ENCODE measurements at regions not wholly inside any gene's neighbourhood (a gene's known extent, or its start where the extent isn't known, plus 50 kb on each side); places are given as distances from the start of the nearest gene placed in this dataset.

- DNase-seq (ENCODE audit: low spot score in 2 of 2), result no peak
- H3K4me1 ChIP-seq, result no peaks in the 10 kb centered on the region
- no peak overlapping the region for H3K27ac ChIP-seq
- TF ChIP-seq POLR2A (IDR thresholded peaks at IDR 0.05) (no peak), CTCF (IDR thresholded peaks at IDR 0.05) (no peak), POLR2AphosphoS5 (IDR thresholded peaks at IDR 0.05) (no peak)
- H3K27me3 ChIP-seq, result no peaks in the 10 kb centered on the region
- no peak overlapping the region for H3K4me3 ChIP-seq
- intact Hi-C loops (cut with DNase I; ENCODE audit: low total_unique reads), result no loop called here
- no peaks in the 10 kb centered on the region for H3K36me3 ChIP-seq
- H3K9me3 ChIP-seq, result no peaks in the 10 kb centered on the region
Observed at GRCh38 chr10:21150166-21150565, 253.1 kb upstream of the NEBL start.

- no peak for DNase-seq (ENCODE audit: low spot score in 2 of 2)
- TF ChIP-seq POLR2A (IDR thresholded peaks at IDR 0.05) (no peak), POLR2AphosphoS5 (IDR thresholded peaks at IDR 0.05) (no peak)
- H3K27me3 ChIP-seq, result no peaks in the 10 kb centered on the region
- no peaks in the 10 kb centered on the region for H3K36me3 ChIP-seq
- H3K27ac ChIP-seq, result no peak overlapping the region
- intact Hi-C loops (cut with DNase I; ENCODE audit: low total_unique reads), result no loop called here
- H3K4me3 ChIP-seq, result no peak overlapping the region
- H3K9me3 ChIP-seq, result no peaks in the 10 kb centered on the region
- H3K4me1 ChIP-seq, result no peaks in the 10 kb centered on the region
Observed at GRCh38 chr10:21146436-21146789, 249.3 kb upstream of the NEBL start.

- no peak overlapping the region for H3K27ac ChIP-seq
Observed at GRCh38 chr10:21145751-21146435, 248.8 kb upstream of the NEBL start.

GRCh38 chr10:21144047-21144446 lies 246.9 kb upstream of the NEBL start:
- peak; percentile 57 to 64 for DNase-seq (ENCODE audit: low spot score in 2 of 2)
- Histone ChIP-seq H3K27ac (peak overlapping the region in 1 of 2 donors; percentile 18), H3K9me3 (no peaks in the 10 kb centered on the region), H3K4me1 (no peaks in the 10 kb centered on the region), H3K27me3 (no peaks in the 10 kb centered on the region), H3K36me3 (no peaks in the 10 kb centered on the region), H3K4me3 (no peak overlapping the region)
- intact Hi-C loops (cut with DNase I; ENCODE audit: low total_unique reads), result no loop called here
- TF ChIP-seq POLR2AphosphoS5 (IDR thresholded peaks at IDR 0.05), result no peak
- TF ChIP-seq POLR2A (IDR thresholded peaks at IDR 0.05), result no peak
- no peak for TF ChIP-seq CTCF (IDR thresholded peaks at IDR 0.05)

More at GRCh38 chr10:21145751-21146435, 248.8 kb upstream of the NEBL start:
- Histone ChIP-seq H3K4me3 (no peak overlapping the region), H3K36me3 (no peaks in the 10 kb centered on the region), H3K27me3 (no peaks in the 10 kb centered on the region), H3K4me1 (no peaks in the 10 kb centered on the region), H3K9me3 (no peaks in the 10 kb centered on the region)
- intact Hi-C loops (cut with DNase I; ENCODE audit: low total_unique reads), result no loop called here
- DNase-seq (ENCODE audit: low spot score in 2 of 2), result no peak
- TF ChIP-seq POLR2A (IDR thresholded peaks at IDR 0.05), result no peak
- TF ChIP-seq POLR2AphosphoS5 (IDR thresholded peaks at IDR 0.05), result no peak
- no peak for TF ChIP-seq CTCF (IDR thresholded peaks at IDR 0.05)

- no peak for TF ChIP-seq POLR2A (IDR thresholded peaks at IDR 0.05)
- TF ChIP-seq POLR2AphosphoS5 (IDR thresholded peaks at IDR 0.05), result no peak
- TF ChIP-seq CTCF (IDR thresholded peaks at IDR 0.05), result no peak
- intact Hi-C loops (cut with DNase I; ENCODE audit: low total_unique reads), result no loop called here
Observed at GRCh38 chr10:21141946-21142492, 244.9 kb upstream of the NEBL start.

More at GRCh38 chr10:21141946-21142492, 244.9 kb upstream of the NEBL start:
- peak overlapping the region in 1 of 2 donors; percentile 9 for H3K27ac ChIP-seq
- DNase-seq (ENCODE audit: low spot score in 2 of 2), result no peak
- H3K36me3 ChIP-seq, result no peaks in the 10 kb centered on the region
- no peak overlapping the region for H3K4me3 ChIP-seq
- H3K9me3 ChIP-seq, result no peaks in the 10 kb centered on the region
- no peaks in the 10 kb centered on the region for H3K4me1 ChIP-seq
- no peaks in the 10 kb centered on the region for H3K27me3 ChIP-seq

Data from breast epithelium (tissue), 4 donors.